Cardiac muscle cell (in vitro differentiated cells and primary cell): ENCODE measurements at regions not wholly inside any gene's neighbourhood (a gene's known extent, or its start where the extent isn't known, plus 50 kb on each side); places are given as distances from the start of the nearest gene placed in this dataset.

Source experiments
- DNase-seq, 2 donors: peaks; one replicate each; pipeline versions ENCODE4 v3.0.0 to v3.0.0-alpha.2; 2010 to 2017; ENCODE audit warnings: low read depth in 1 of 2, low spot score in 1 of 2
- H3K27ac ChIP-seq: fragments of 200-600 bp; sonication (generic); 2 replicates; pipeline ENCODE4 v1.5.1; 2016
- H3K27me3 ChIP-seq: fragments of 200-600 bp; sonication (generic); 2 replicates; pipeline ENCODE4 v1.6.0; 2016; ENCODE audit warnings: control low read depth
- H3K36me3 ChIP-seq: fragments of 200-600 bp; sonication (generic); 2 replicates; pipeline ENCODE4 v1.5.1; 2016; ENCODE audit warnings: control low read depth
- H3K4me1 ChIP-seq: fragments of 200-600 bp; sonication (generic); 2 replicates; pipeline ENCODE4 v1.8.1; 2017; ENCODE audit warnings: low read depth, mild to moderate bottlenecking, mixed run types
- H3K4me3 ChIP-seq: fragments of 200-600 bp; sonication (generic); 2 replicates; pipeline ENCODE4 v1.5.1; 2016; ENCODE audit warnings: mild to moderate bottlenecking
- H3K9me3 ChIP-seq: fragments of 200-600 bp; sonication (generic); 2 replicates; pipeline ENCODE4 v1.5.1; 2017; ENCODE audit warnings: low read depth, mild to moderate bottlenecking, control low read depth
- CTCF ChIP-seq: IDR thresholded peaks from 2 replicates; pipeline ENCODE4 v1.5.1; 2012; ENCODE audit warnings: low read depth, mild to moderate bottlenecking, low read length

GRCh38 chr4:159981469-159981856, 878.6 kb downstream of the RAPGEF2 start:
- H3K27me3 ChIP-seq = no peaks in the 10 kb centered on the region
- no peak overlapping the region for H3K4me3 ChIP-seq
- no peaks in the 10 kb centered on the region for H3K36me3 ChIP-seq
- no peak for TF ChIP-seq CTCF
- no peak for DNase-seq
- no peaks in the 10 kb centered on the region for H3K4me1 ChIP-seq
- H3K9me3 ChIP-seq = no peaks in the 10 kb centered on the region
- H3K27ac ChIP-seq = no peak overlapping the region

GRCh38 chr4:159983082-159983481, 880.2 kb downstream of the RAPGEF2 start:
- no peak for TF ChIP-seq CTCF
- Histone ChIP-seq H3K27ac (no peak overlapping the region), H3K4me1 (no peaks in the 10 kb centered on the region), H3K27me3 (no peaks in the 10 kb centered on the region), H3K4me3 (no peak overlapping the region), H3K36me3 (no peaks in the 10 kb centered on the region), H3K9me3 (no peaks in the 10 kb centered on the region)
- no peak for DNase-seq

DNA sequence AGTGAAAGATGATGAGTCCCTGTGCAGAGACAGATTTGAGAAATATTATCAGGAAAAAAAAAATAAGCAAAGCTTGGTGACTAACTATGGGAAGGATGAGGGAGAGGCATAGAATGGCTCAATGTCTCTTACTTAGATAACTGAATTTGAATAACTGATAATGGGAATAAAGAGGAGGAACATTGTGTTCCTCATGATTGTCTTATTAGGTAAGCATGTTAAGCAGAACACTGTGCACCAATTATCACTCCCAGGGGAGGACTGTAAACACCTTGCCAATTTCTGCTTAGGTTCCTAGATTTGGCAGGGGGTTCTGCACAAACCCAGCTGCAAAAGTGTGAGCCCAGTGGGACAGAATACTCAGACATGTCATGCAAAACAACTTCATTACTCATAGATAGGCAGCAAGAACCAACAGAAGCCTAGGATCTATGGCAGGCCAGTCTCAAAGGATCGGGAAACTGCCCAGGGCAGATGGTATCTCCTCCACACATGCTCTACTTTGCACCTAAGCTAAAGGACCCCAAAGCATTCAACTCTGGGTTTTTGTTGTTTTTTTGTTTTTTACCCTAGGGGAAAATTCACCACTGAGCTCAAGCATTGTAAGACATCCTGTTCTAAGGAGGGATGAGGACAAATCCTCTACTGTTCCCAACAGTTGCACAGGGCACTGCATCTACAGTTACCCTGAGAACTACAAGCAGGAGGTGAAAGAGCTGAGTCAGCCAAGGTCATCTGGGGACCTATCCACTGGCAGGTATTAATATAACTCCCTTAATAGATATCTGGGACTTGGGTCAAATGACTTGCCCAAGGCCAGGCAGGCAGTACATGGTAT, 907.0 kb downstream of the RAPGEF2 start:
- Histone ChIP-seq H3K27ac (no peak overlapping the region), H3K36me3 (no peaks in the 10 kb centered on the region)
- no peak for TF ChIP-seq CTCF

DNA sequence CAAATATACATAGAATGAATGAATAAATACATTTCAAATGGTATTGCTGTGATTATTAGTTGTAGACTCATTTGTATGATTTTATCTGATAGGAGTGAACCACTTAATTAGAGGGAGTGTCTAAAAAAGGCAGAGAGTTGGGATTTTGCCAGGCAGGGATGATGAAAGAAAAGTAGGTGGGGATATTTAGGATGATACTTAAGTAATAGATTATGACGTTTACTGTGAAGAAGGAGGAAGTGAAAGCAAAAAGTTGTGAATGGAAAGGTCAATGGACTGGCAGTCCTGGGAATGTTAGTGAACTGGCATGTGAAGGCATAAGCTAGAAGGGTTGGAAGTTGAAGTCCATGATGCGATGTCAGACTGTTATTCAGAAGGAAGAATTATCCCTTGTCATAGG, 917.1 kb downstream of the RAPGEF2 start:
- no peak overlapping the region for H3K27ac ChIP-seq
- H3K4me3 ChIP-seq = no peak overlapping the region
- no peak for DNase-seq
- H3K9me3 ChIP-seq = no peaks in the 10 kb centered on the region
- no peaks in the 10 kb centered on the region for H3K27me3 ChIP-seq
- no peaks in the 10 kb centered on the region for H3K36me3 ChIP-seq
- TF ChIP-seq CTCF = no peak
- H3K4me1 ChIP-seq = no peaks in the 10 kb centered on the region

More for the DNA sequence above, 907.0 kb downstream of the RAPGEF2 start:
- Histone ChIP-seq H3K4me3 (no peak overlapping the region), H3K27me3 (no peaks in the 10 kb centered on the region), H3K4me1 (no peaks in the 10 kb centered on the region), H3K9me3 (no peaks in the 10 kb centered on the region)
- no peak for DNase-seq

- no peaks in the 10 kb centered on the region for H3K9me3 ChIP-seq
- no peaks in the 10 kb centered on the region for H3K4me1 ChIP-seq
Observed at GRCh38 chr4:160020804-160021203, 917.9 kb downstream of the RAPGEF2 start.

More at GRCh38 chr4:160020804-160021203, 917.9 kb downstream of the RAPGEF2 start:
- no peak overlapping the region for H3K27ac ChIP-seq
- TF ChIP-seq CTCF = no peak
- no peak overlapping the region for H3K4me3 ChIP-seq
- no peak for DNase-seq
- no peaks in the 10 kb centered on the region for H3K27me3 ChIP-seq
- no peaks in the 10 kb centered on the region for H3K36me3 ChIP-seq
